Smooth muscle cell (in vitro differentiated cells): ENCODE measurements at regions not wholly inside any gene's neighbourhood (a gene's known extent, or its start where the extent isn't known, plus 50 kb on each side); places are given as distances from the start of the nearest gene placed in this dataset.

ENCODE experiments used
- DNase-seq: peaks from one replicate; lab custom pipeline; 2025; ENCODE audit not compliant: unreplicated experiment; lab: John Stamatoyannopoulos, UW
- H2AFZ ChIP-seq: fragments of 200-600 bp; sonication (generic); 2 replicates; pipeline ENCODE4 v1.6.0; 2016; ENCODE audit warnings: antibody characterized with exemption, low read depth, mild to moderate bottlenecking
- H3F3A ChIP-seq: fragments of 200-600 bp; sonication (generic); 2 replicates; pipeline ENCODE4 v1.6.0; 2017; ENCODE audit warnings: antibody characterized with exemption, low read depth
- H3K27ac ChIP-seq: fragments of 200-600 bp; sonication (generic); 2 replicates; pipeline ENCODE4 v1.5.1; 2016; ENCODE audit warnings: low read depth, mild to moderate bottlenecking
- H3K27me3 ChIP-seq: fragments of 200-600 bp; sonication (generic); 2 replicates; pipeline ENCODE4 v1.6.1; 2016; ENCODE audit warnings: low read depth, mild to moderate bottlenecking
- H3K36me3 ChIP-seq: fragments of 200-600 bp; sonication (generic); 2 replicates; pipeline ENCODE4 v1.5.1; 2016; ENCODE audit warnings: low read depth
- H3K4me1 ChIP-seq: fragments of 200-600 bp; sonication (generic); 2 replicates; pipeline ENCODE4 v1.5.1; 2016; ENCODE audit warnings: low read depth
- H3K4me2 ChIP-seq: fragments of 200-600 bp; sonication (generic); 2 replicates; pipeline ENCODE4 v1.6.0; 2016; ENCODE audit warnings: mild to moderate bottlenecking
- H3K4me3 ChIP-seq: fragments of 200-600 bp; sonication (generic); 2 replicates; pipeline ENCODE4 v1.5.1; 2016; ENCODE audit warnings: mild to moderate bottlenecking
- H3K79me2 ChIP-seq: fragments of 200-600 bp; sonication (generic); 2 replicates; pipeline ENCODE4 v1.6.0; 2016; ENCODE audit warnings: low read depth, mild to moderate bottlenecking
- H3K9ac ChIP-seq: fragments of 200-600 bp; sonication (generic); 2 replicates; pipeline ENCODE4 v1.6.0; 2016; ENCODE audit warnings: low read depth
- H3K9me3 ChIP-seq: fragments of 200-600 bp; sonication (generic); replicated peaks from 2 replicates; pipeline ENCODE4 v1.5.1; 2016; ENCODE audit warnings: low read depth
- H4K20me1 ChIP-seq: fragments of 200-600 bp; sonication (generic); 2 replicates; pipeline ENCODE4 v1.6.0; 2016; ENCODE audit warnings: low read depth
- CTCF ChIP-seq: fragments of 200-600 bp; sonication (generic); IDR thresholded peaks from 2 replicates; pipeline ENCODE4 v1.5.1; 2017; ENCODE audit warnings: borderline replicate concordance, mild to moderate bottlenecking, antibody characterized with exemption; ENCODE audit not compliant: insufficient read depth, poor library complexity, severe bottlenecking
- WGBS: methylation state at CpG from one replicate; pipeline ENCODE4 v1.1.7; 2016; ENCODE audit warnings: low lambda C conversion rate; 5-methylcytosine and 5-hydroxymethylcytosine counted together

GRCh38 chr21:34201001-34201400, 127.6 kb downstream of the MRPS6 start:
- no peaks in the 10 kb centered on the region for H3K36me3 ChIP-seq
- H3K9ac ChIP-seq, result no peak overlapping the region
- no peak for DNase-seq
- peak overlapping the region; percentile 91 for H3K4me2 ChIP-seq
- no peaks in the 10 kb centered on the region for H4K20me1 ChIP-seq
- H3K27ac ChIP-seq, result peak overlapping the region; percentile 58
- no peaks in the 10 kb centered on the region for H3K79me2 ChIP-seq
- no peak for TF ChIP-seq CTCF
- H3K27me3 ChIP-seq, result no peaks in the 10 kb centered on the region
- WGBS, result 88% methylated on average over 3 of the region's 3 CpGs
- peak overlapping the region; percentile 57 for H3K4me3 ChIP-seq
- H2AFZ ChIP-seq, result no peak overlapping the region
- no peaks in the 10 kb centered on the region for H3K9me3 ChIP-seq
- H3K4me1 ChIP-seq, result peaks cover 49% of the 10 kb centered on the region
- peaks cover 9% of the 10 kb centered on the region for H3F3A ChIP-seq

GRCh38 chr21:34201481-34201858, 128.1 kb downstream of the MRPS6 start:
- H3K27me3 ChIP-seq, result no peaks in the 10 kb centered on the region
- no peak for TF ChIP-seq CTCF
- no peaks in the 10 kb centered on the region for H3K79me2 ChIP-seq
- no peak for DNase-seq
- peak overlapping the region; percentile 57 for H3K4me3 ChIP-seq
- H3K9me3 ChIP-seq, result no peaks in the 10 kb centered on the region
- 2% methylated on average over 6 of the region's 6 CpGs for WGBS
- H3K27ac ChIP-seq, result peak overlapping the region; percentile 58
- H3F3A ChIP-seq, result peaks cover 9% of the 10 kb centered on the region
- no peaks in the 10 kb centered on the region for H4K20me1 ChIP-seq
- H3K4me2 ChIP-seq, result peak overlapping the region; percentile 91
- peaks cover 49% of the 10 kb centered on the region for H3K4me1 ChIP-seq
- no peak overlapping the region for H2AFZ ChIP-seq
- no peak overlapping the region for H3K9ac ChIP-seq
- no peaks in the 10 kb centered on the region for H3K36me3 ChIP-seq

GRCh38 chr21:34202553-34203372, 129.4 kb downstream of the MRPS6 start:
- WGBS, result 13% methylated on average over 24 of the region's 25 CpGs
- no peaks in the 10 kb centered on the region for H3K79me2 ChIP-seq
- H4K20me1 ChIP-seq, result no peaks in the 10 kb centered on the region
- H3K9me3 ChIP-seq, result no peaks in the 10 kb centered on the region
- peaks cover 49% of the 10 kb centered on the region for H3K4me1 ChIP-seq
- no peaks in the 10 kb centered on the region for H3K36me3 ChIP-seq
- no peaks in the 10 kb centered on the region for H3K27me3 ChIP-seq
- H3K4me3 ChIP-seq, result peak overlapping the region; percentile 57
- TF ChIP-seq CTCF, result no peak
- peak overlapping the region; percentile 80 for H2AFZ ChIP-seq
- DNase-seq, result peak; percentile 44
- peak overlapping the region; percentile 55 for H3K27ac ChIP-seq
- peaks cover 9% of the 10 kb centered on the region for H3F3A ChIP-seq
- peak overlapping the region; percentile 50 for H3K9ac ChIP-seq
- H3K4me2 ChIP-seq, result peak overlapping the region; percentile 91
